WERI-Rb-1 (cell line): ENCODE measurements at regions not wholly inside any gene's neighbourhood (a gene's known extent, or its start where the extent isn't known, plus 50 kb on each side); places are given as distances from the start of the nearest gene placed in this dataset.
"Not testable (repeated sequence)": the region's sequence is repeated elsewhere in the genome, so short reads cannot be mapped to it uniquely, and the experiment has no call there.

Experiments used
- DNase-seq: peaks from one replicate; pipeline ENCODE4 v3.0.0-alpha.2; 2020
- H3K27ac ChIP-seq: fragments of 250-450 bp; sonication (Bioruptor Pico); 2 replicates; pipeline ENCODE4 v1.5.1; 2020; ENCODE audit warnings: mild to moderate bottlenecking, moderate library complexity
- H3K27me3 ChIP-seq: fragments of 250-450 bp; sonication (Bioruptor Pico); 2 replicates; pipeline ENCODE4 v1.5.1; 2021; ENCODE audit warnings: mild to moderate bottlenecking, low read depth, moderate library complexity; ENCODE audit not compliant: insufficient read depth, severe bottlenecking
- H3K36me3 ChIP-seq: fragments of 250-450 bp; sonication (Bioruptor Pico); 2 replicates; pipeline ENCODE4 v1.5.1; 2020; ENCODE audit warnings: mild to moderate bottlenecking, moderate library complexity
- H3K4me3 ChIP-seq: 2 replicates; pipeline ENCODE4 v1.5.1; 2011; ENCODE audit warnings: low read depth, mild to moderate bottlenecking, control low read depth, low read length
- H3K9me3 ChIP-seq: fragments of 250-450 bp; sonication (Bioruptor Pico); 2 replicates; pipeline ENCODE4 v1.5.1; 2021; ENCODE audit warnings: mild to moderate bottlenecking, moderate library complexity; ENCODE audit not compliant: severe bottlenecking
- TF ChIP-seq, protein P1 (sequence below): IDR thresholded peaks from 2 replicates; pipeline ENCODE4 v1.5.1; 2011; ENCODE audit warnings: low read depth, mild to moderate bottlenecking, control low read depth, inconsistent platforms, low read length

DNA sequence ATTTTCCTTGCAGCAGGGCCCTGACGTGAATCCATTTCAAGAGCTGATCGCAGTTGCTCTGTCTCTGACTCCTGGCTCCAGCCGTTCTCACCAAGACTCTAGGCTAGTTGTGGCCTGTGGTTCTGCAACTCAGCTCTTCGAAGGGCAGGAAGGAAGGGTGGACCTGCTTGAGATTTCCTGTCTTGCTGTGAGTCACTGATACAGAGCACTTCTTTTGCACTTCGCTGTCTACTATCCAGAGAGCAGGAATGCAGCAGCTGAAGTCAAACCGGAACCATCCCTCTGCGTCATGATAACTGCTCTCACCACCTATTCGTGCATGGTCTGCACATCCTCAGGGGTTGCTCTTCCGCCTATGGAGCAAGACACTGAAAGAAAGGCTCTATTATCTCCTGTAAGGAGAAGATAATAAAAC, 59.7 kb downstream of the RAP2B start:
- H3K27ac ChIP-seq = no peak overlapping the region
- H3K36me3 ChIP-seq = no peaks in the 10 kb centered on the region
- no peak for DNase-seq
- no peaks in the 10 kb centered on the region for H3K27me3 ChIP-seq
- TF ChIP-seq, protein P1, sequence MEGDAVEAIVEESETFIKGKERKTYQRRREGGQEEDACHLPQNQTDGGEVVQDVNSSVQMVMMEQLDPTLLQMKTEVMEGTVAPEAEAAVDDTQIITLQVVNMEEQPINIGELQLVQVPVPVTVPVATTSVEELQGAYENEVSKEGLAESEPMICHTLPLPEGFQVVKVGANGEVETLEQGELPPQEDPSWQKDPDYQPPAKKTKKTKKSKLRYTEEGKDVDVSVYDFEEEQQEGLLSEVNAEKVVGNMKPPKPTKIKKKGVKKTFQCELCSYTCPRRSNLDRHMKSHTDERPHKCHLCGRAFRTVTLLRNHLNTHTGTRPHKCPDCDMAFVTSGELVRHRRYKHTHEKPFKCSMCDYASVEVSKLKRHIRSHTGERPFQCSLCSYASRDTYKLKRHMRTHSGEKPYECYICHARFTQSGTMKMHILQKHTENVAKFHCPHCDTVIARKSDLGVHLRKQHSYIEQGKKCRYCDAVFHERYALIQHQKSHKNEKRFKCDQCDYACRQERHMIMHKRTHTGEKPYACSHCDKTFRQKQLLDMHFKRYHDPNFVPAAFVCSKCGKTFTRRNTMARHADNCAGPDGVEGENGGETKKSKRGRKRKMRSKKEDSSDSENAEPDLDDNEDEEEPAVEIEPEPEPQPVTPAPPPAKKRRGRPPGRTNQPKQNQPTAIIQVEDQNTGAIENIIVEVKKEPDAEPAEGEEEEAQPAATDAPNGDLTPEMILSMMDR = no peak
- no peak overlapping the region for H3K4me3 ChIP-seq
- no peaks in the 10 kb centered on the region for H3K9me3 ChIP-seq

DNA sequence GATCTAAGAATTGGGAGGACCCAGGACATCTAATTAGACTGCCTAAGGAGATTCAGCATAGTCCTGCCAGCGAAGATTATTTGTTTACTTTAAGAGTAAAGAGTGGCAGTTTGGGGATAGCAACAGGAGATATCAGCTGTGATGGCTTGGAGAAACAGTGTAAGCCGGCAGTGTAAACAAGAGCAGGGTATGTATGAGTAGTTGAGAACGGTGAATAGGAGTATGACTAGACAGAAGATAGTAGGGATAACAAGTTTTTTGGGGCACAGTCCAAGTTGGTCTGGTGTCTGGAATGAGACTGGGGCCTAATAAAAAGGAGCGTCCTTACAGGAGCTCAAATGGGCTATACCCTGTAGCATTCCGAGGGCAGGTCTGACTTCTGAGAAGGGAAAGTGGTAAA, 64.9 kb downstream of the RAP2B start:
- not testable (repeated sequence) for H3K27ac ChIP-seq, H3K4me3 ChIP-seq, H3K36me3 ChIP-seq, H3K9me3 ChIP-seq, H3K27me3 ChIP-seq, DNase-seq

DNA sequence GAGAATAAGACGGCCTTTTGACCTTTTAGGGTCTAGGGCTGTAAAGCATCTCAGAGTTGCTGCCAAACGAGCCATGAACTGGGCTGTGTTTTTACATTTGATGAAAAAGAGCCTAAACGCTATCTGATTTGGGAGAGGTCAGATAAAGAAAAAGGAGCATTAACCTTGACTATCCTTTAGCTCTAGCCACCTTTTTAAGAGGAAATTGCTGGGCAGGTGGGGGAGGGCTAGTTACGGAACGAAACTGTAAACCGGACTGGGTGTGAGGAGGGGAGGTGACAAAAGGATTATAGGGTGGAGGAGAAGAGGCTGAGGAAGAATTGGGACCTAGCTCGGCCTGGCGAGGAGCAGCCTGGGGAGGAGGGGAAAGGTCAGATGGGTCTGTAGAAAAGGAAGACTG, 68.4 kb downstream of the RAP2B start:
- not testable (repeated sequence) for H3K36me3 ChIP-seq, H3K27me3 ChIP-seq, DNase-seq, H3K4me3 ChIP-seq, H3K27ac ChIP-seq, H3K9me3 ChIP-seq

DNA sequence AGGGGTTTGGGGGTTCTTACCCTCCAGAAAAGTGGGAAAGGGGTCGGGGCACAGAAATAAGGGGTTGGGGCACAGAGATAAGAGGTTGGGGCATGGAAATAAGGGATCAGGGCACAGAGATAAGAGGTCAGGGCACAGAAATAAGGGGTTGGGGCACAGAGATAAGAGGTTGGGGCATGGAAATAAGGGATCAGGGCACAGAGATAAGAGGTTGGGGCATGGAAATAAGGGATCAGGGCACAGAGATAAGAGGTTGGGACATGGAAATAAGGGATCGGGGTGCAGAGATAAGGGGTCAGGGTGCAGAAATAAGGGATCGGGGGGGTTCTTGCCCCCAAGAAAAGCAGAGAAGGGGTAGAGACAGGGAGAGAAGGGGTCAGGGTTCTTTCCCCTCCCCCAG, 69.2 kb downstream of the RAP2B start:
- H3K36me3 ChIP-seq, DNase-seq, H3K4me3 ChIP-seq, H3K27me3 ChIP-seq, H3K27ac ChIP-seq, H3K9me3 ChIP-seq: not testable (repeated sequence)

DNA sequence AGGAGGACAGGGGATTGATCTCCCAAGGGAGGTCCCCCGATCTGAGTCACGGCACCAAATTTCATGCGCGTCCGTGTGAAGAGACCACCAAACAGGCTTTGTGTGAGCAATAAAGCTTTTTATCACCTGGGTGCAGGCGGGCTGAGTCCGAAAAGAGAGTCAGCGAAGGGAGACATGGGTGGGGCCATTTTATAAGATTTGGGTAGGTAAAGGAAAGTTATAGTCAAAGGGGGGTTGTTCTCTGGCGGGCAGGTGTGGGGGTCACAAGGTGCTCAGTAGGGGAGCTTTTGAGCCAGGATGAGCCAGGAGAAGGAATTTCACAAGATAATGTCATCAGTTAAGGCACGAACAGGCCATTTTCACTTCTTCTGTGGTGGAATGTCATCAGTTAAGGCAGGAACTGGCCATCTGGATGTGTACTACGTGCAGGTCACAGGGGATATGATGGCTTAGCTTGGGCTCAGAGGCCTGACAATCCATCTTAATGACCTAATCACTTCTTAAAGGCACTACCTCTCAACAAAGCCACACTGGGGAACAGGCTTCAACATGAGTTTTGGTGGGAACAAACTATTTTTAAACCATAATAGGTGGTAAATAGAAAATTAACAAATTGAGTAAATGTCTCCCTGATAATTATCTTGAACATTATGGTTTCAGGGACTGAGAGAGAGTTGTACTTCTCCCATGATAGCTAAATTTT, 70.2 kb downstream of the RAP2B start:
- not testable (repeated sequence) for H3K9me3 ChIP-seq, H3K27ac ChIP-seq, H3K36me3 ChIP-seq, H3K4me3 ChIP-seq, H3K27me3 ChIP-seq
- DNase-seq = peak; percentile 32

DNA sequence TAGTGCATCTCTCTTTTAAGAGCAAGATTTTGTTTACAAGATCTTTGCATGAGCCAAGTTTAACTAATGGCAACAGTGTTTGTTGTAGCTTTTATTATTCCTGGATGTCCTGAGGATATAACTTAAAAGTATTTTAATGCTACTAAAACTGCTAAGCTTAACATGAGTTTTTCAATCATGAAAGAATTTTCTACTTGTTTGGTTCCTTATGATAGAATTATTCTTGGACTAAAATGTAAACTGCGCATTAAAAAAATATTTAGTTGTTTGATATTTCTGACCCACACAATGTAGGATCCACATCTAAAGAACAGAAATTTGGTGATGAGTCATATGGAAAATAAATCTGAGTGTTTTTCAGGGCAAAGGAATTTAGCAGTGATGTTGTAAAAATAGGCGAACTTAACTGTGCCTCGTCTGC, 70.8 kb downstream of the RAP2B start:
- H3K36me3 ChIP-seq = no peaks in the 10 kb centered on the region
- DNase-seq = no peak
- H3K27ac ChIP-seq = no peak overlapping the region
- no peak overlapping the region for H3K4me3 ChIP-seq
- TF ChIP-seq, protein P1 = no peak
- no peaks in the 10 kb centered on the region for H3K9me3 ChIP-seq
- no peaks in the 10 kb centered on the region for H3K27me3 ChIP-seq

DNA sequence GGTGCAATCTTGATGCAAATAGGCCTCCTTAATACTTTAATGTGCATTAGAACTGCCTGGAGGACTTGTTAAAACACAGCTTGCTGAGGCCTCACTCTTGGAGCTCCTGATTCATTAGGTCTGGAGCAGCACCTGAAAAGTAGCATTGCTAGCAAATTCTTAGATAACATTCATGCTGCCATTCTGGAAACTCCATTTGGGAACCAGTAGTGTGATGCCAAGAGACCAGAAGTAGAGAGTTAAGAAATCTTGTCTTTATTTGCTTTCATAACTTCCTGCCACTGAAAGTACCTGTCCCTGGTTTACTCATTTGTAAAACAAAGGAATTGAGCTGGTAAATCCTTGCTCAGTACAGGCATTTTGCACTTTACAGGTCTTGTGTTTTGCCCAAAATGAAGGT, 72.0 kb downstream of the RAP2B start:
- Histone ChIP-seq H3K9me3 (no peaks in the 10 kb centered on the region), H3K27ac (no peak overlapping the region)
- no peak for DNase-seq

DNA sequence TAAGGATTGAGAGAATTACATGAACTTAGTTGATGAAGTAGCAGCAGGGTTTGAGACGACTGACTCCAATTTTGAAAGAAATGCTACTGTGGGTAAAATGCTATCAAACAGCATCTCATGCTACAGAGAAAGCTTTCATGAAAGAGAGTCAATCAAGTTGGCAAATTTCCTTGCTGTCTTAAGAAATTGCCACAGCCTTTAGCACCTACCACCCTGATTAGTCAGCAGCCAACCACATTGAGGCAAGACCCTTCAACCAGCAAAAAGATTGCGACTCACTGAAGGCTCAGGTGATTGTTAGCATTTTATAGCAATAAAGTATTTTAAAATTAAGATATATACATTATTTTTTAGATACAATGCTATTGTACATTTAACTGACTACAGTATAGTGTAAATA, 80.9 kb downstream of the RAP2B start:
- H3K27ac ChIP-seq = no peak overlapping the region
- DNase-seq = no peak
- TF ChIP-seq, protein P1 = no peak

More for the DNA sequence above, 72.0 kb downstream of the RAP2B start:
- Histone ChIP-seq H3K27me3 (no peaks in the 10 kb centered on the region), H3K36me3 (no peaks in the 10 kb centered on the region), H3K4me3 (no peak overlapping the region)
- TF ChIP-seq, protein P1 = no peak

More for the DNA sequence above, 80.9 kb downstream of the RAP2B start:
- H3K4me3 ChIP-seq = no peak overlapping the region
- H3K9me3 ChIP-seq = no peaks in the 10 kb centered on the region
- no peaks in the 10 kb centered on the region for H3K27me3 ChIP-seq
- no peaks in the 10 kb centered on the region for H3K36me3 ChIP-seq
